ENCODE measurements at regions not wholly inside any gene's neighbourhood (a gene's known extent, or its start where the extent isn't known, plus 50 kb on each side); places are given as distances from the start of the nearest gene placed in this dataset.

GRCh38 chr2:56121995-56122394, 61.8 kb upstream of the CCDC85A start:
- TF ChIP-seq, protein P1, sequence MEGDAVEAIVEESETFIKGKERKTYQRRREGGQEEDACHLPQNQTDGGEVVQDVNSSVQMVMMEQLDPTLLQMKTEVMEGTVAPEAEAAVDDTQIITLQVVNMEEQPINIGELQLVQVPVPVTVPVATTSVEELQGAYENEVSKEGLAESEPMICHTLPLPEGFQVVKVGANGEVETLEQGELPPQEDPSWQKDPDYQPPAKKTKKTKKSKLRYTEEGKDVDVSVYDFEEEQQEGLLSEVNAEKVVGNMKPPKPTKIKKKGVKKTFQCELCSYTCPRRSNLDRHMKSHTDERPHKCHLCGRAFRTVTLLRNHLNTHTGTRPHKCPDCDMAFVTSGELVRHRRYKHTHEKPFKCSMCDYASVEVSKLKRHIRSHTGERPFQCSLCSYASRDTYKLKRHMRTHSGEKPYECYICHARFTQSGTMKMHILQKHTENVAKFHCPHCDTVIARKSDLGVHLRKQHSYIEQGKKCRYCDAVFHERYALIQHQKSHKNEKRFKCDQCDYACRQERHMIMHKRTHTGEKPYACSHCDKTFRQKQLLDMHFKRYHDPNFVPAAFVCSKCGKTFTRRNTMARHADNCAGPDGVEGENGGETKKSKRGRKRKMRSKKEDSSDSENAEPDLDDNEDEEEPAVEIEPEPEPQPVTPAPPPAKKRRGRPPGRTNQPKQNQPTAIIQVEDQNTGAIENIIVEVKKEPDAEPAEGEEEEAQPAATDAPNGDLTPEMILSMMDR (IDR thresholded peaks at IDR 0.05): no peak
- no peak overlapping the region for H3K4me3 ChIP-seq (ENCODE audit: low read length)
- Mint-ChIP-seq H3K27ac (no peak overlapping the region), H3K27me3 (ENCODE audit: low read depth in 2 of 2) (no peaks in the 10 kb centered on the region), H3K9me3 (no peaks in the 10 kb centered on the region), H3K4me3 (no peak overlapping the region), H3K36me3 (no peaks in the 10 kb centered on the region), H3K4me1 (no peaks in the 10 kb centered on the region)
- intact Hi-C loops (cut with micrococcal nuclease): no loop called here
- no peaks in the 10 kb centered on the region for H3K4me1 ChIP-seq (ENCODE audit: control insufficient read depth, insufficient read depth, low read length)
- WGBS (ENCODE audit: insufficient coverage): 91% methylated on average over 1 of the region's 1 CpG
- no peaks in the 10 kb centered on the region for H3K27me3 ChIP-seq (ENCODE audit: control insufficient read depth, insufficient read depth, low read length)
- ATAC-seq: no peak
- H3K9me3 ChIP-seq (ENCODE audit: control insufficient read depth, insufficient read depth, low read length): no peaks in the 10 kb centered on the region
- H3K36me3 ChIP-seq (ENCODE audit: control insufficient read depth, insufficient read depth, low read length): no peaks in the 10 kb centered on the region
- H3K27ac ChIP-seq (ENCODE audit: low read length): no peak overlapping the region
- DNase-seq: no peak

DNA sequence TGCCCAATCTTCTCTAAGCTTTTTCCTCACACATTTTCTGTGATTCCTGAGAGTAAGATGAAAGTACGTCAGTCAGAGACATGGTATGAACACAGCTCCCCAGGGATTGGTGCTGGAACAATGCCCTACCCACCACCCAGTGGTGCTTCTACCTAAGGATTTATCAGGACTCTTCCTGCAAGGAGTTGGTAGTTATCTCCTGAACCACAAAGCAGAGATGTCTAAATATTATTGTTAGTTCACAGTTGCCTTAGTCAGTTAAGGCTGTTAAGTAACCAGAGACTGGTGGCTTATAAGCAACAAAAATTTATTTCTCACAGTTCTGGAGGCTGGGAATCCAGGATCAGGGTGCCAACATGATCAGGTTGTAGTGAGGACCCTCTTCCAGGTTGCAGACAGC, 60.3 kb upstream of the CCDC85A start:
- H3K4me1 ChIP-seq (ENCODE audit: control insufficient read depth, insufficient read depth, low read length): no peaks in the 10 kb centered on the region
- TF ChIP-seq, protein P1 (IDR thresholded peaks at IDR 0.05): no peak
- DNase-seq (no peak), ATAC-seq (no peak)
- no peaks in the 10 kb centered on the region for H3K27me3 ChIP-seq (ENCODE audit: control insufficient read depth, insufficient read depth, low read length)
- H3K9me3 ChIP-seq (ENCODE audit: control insufficient read depth, insufficient read depth, low read length): no peaks in the 10 kb centered on the region
- no peak overlapping the region for H3K27ac Mint-ChIP-seq
- no peaks in the 10 kb centered on the region for H3K4me1 Mint-ChIP-seq
- no peaks in the 10 kb centered on the region for H3K27me3 Mint-ChIP-seq (ENCODE audit: low read depth in 2 of 2)
- 100% methylated on average over 1 of the region's 1 CpG for WGBS (ENCODE audit: insufficient coverage)
- H3K4me3 ChIP-seq (ENCODE audit: low read length): no peak overlapping the region
- no peak overlapping the region for H3K27ac ChIP-seq (ENCODE audit: low read length)
- H3K36me3 Mint-ChIP-seq: no peaks in the 10 kb centered on the region
- H3K4me3 Mint-ChIP-seq: no peak overlapping the region
- H3K36me3 ChIP-seq (ENCODE audit: control insufficient read depth, insufficient read depth, low read length): no peaks in the 10 kb centered on the region
- no peaks in the 10 kb centered on the region for H3K9me3 Mint-ChIP-seq
- intact Hi-C loops (cut with micrococcal nuclease): no loop called here

DNA sequence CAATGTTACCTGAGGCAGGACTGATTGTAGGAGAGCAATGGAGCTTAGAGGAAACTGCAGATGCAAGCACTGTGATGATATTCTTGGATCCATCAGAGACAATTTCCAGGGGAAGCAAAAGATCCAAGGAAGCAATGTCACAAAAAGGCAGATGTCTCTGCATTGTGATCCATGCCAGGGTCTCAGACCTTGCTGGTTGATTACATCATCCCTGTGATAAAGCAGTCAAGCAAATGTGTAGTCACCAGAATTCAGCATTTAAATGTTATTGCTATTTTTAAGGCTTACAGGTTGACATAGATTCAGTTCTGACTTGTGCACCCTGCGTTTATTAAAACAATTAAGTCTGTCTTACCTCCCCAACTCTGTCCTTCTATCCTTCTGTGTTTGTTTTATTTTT, 56.8 kb upstream of the CCDC85A start:
- H3K4me3 Mint-ChIP-seq: no peak overlapping the region
- no peak for ATAC-seq
- H3K4me1 Mint-ChIP-seq: no peaks in the 10 kb centered on the region
- WGBS (ENCODE audit: insufficient coverage): 75% methylated on average over 1 of the region's 1 CpG
- intact Hi-C loops (cut with micrococcal nuclease): no loop called here
- H3K9me3 Mint-ChIP-seq: no peaks in the 10 kb centered on the region
- no peak overlapping the region for H3K27ac ChIP-seq (ENCODE audit: low read length)
- TF ChIP-seq, protein P1 (IDR thresholded peaks at IDR 0.05): no peak
- no peaks in the 10 kb centered on the region for H3K27me3 Mint-ChIP-seq (ENCODE audit: low read depth in 2 of 2)
- H3K4me3 ChIP-seq (ENCODE audit: low read length): no peak overlapping the region
- no peaks in the 10 kb centered on the region for H3K27me3 ChIP-seq (ENCODE audit: control insufficient read depth, insufficient read depth, low read length)
- no peaks in the 10 kb centered on the region for H3K4me1 ChIP-seq (ENCODE audit: control insufficient read depth, insufficient read depth, low read length)
- no peaks in the 10 kb centered on the region for H3K36me3 Mint-ChIP-seq
- H3K9me3 ChIP-seq (ENCODE audit: control insufficient read depth, insufficient read depth, low read length): no peaks in the 10 kb centered on the region
- DNase-seq: no peak
- no peak overlapping the region for H3K27ac Mint-ChIP-seq
- no peaks in the 10 kb centered on the region for H3K36me3 ChIP-seq (ENCODE audit: control insufficient read depth, insufficient read depth, low read length)

- intact Hi-C loops (cut with micrococcal nuclease): no loop called here
- Histone ChIP-seq H3K4me3 (ENCODE audit: low read length) (no peak overlapping the region), H3K27me3 (ENCODE audit: control insufficient read depth, insufficient read depth, low read length) (no peaks in the 10 kb centered on the region), H3K4me1 (ENCODE audit: control insufficient read depth, insufficient read depth, low read length) (no peaks in the 10 kb centered on the region), H3K9me3 (ENCODE audit: control insufficient read depth, insufficient read depth, low read length) (no peaks in the 10 kb centered on the region), H3K36me3 (ENCODE audit: control insufficient read depth, insufficient read depth, low read length) (no peaks in the 10 kb centered on the region), H3K27ac (ENCODE audit: low read length) (no peak overlapping the region)
- Mint-ChIP-seq H3K36me3 (no peaks in the 10 kb centered on the region), H3K9me3 (no peaks in the 10 kb centered on the region), H3K27me3 (ENCODE audit: low read depth in 2 of 2) (no peaks in the 10 kb centered on the region), H3K4me3 (no peak overlapping the region), H3K4me1 (no peaks in the 10 kb centered on the region), H3K27ac (no peak overlapping the region)
- no peak for ATAC-seq
- TF ChIP-seq, protein P1 (IDR thresholded peaks at IDR 0.05): no peak
- WGBS (ENCODE audit: insufficient coverage): 83% methylated on average over 6 of the region's 6 CpGs
- DNase-seq: no peak
These were observed 56.2 kb upstream of the CCDC85A start for GRCh38 chr2:56127463-56128152.

Measured in natural killer cell (primary cell).